PC-3 (cell line): ENCODE measurements at regions not wholly inside any gene's neighbourhood (a gene's known extent, or its start where the extent isn't known, plus 50 kb on each side); places are given as distances from the start of the nearest gene placed in this dataset.

Source experiments
- CTCF ChIP-seq: fragments of 300-600 bp; sonication (generic); conservative IDR thresholded peaks from 2 replicates; pipeline ENCODE4 v1.5.1; 2017; ENCODE audit warnings: antibody characterized with exemption, low read depth, mild to moderate bottlenecking, low read length
- EZH2 ChIP-seq: fragments of 300-600 bp; sonication (generic); IDR thresholded peaks from one replicate; pipeline ENCODE4 v1.6.1; 2017; ENCODE audit warnings: antibody characterized with exemption, mild to moderate bottlenecking, low read length; ENCODE audit not compliant: unreplicated experiment

GRCh38 chr4:111031596-111031995, 408.7 kb upstream of the PITX2 start:
- no peak for TF ChIP-seq CTCF
- no peak for TF ChIP-seq EZH2
